HEK293T (cell line): ENCODE measurements at regions not wholly inside any gene's neighbourhood (a gene's known extent, or its start where the extent isn't known, plus 50 kb on each side); places are given as distances from the start of the nearest gene placed in this dataset.

Experiments
- CTCF ChIA-PET: fragments of 350-600 bp; formaldehyde crosslinking; extraction: SDS; loops from one replicate; lab custom pipeline; 2021; ENCODE audit warnings: antibody characterized with exemption, inconsistent platforms; lab: Yijun Ruan, JAX
- POLR2A ChIA-PET: fragments of 350-600 bp; formaldehyde crosslinking; extraction: SDS; loops from one replicate; lab custom pipeline; 2020; ENCODE audit warnings: antibody characterized with exemption, inconsistent platforms; lab: Yijun Ruan, JAX
- DNase-seq: peaks from one replicate; pipeline ENCODE4 v3.0.0; 2012; ENCODE audit warnings: mixed read lengths; ENCODE audit errors: extremely low spot score
- ARNT ChIP-seq: fragments of 450-650 bp; IDR thresholded peaks from 2 replicates; pipeline ENCODE4 v1.6.1; 2017; ENCODE audit warnings: mild to moderate bottlenecking
- BHLHE40 ChIP-seq: fragments of 450-650 bp; IDR thresholded peaks from 2 replicates; pipeline ENCODE4 v1.6.1; 2016; ENCODE audit warnings: mild to moderate bottlenecking, moderate library complexity, borderline replicate concordance
- CTBP1 ChIP-seq: fragments of 450-650 bp; IDR thresholded peaks from 2 replicates; pipeline ENCODE4 v1.6.1; 2016; ENCODE audit warnings: borderline replicate concordance
- ELF4 ChIP-seq: fragments of 450-650 bp; IDR thresholded peaks from 2 replicates; pipeline ENCODE4 v1.6.1; 2017; ENCODE audit warnings: antibody characterized with exemption
- FOXA1 ChIP-seq: fragments of 450-650 bp; IDR thresholded peaks from 2 replicates; pipeline ENCODE4 v1.6.1; 2016; ENCODE audit warnings: mild to moderate bottlenecking
- FOXK2 ChIP-seq: fragments of 450-650 bp; IDR thresholded peaks from 2 replicates; pipeline ENCODE4 v1.6.1; 2016; ENCODE audit warnings: mild to moderate bottlenecking
- FOXM1 ChIP-seq: fragments of 450-650 bp; IDR thresholded peaks from 2 replicates; pipeline ENCODE4 v1.6.1; 2017; ENCODE audit warnings: mild to moderate bottlenecking, borderline replicate concordance
- HDGF ChIP-seq: fragments of 450-650 bp; IDR thresholded peaks from 2 replicates; pipeline ENCODE4 v1.6.1; 2017; ENCODE audit warnings: antibody characterized with exemption, borderline replicate concordance
- L3MBTL2 ChIP-seq: fragments of 450-650 bp; conservative IDR thresholded peaks from 2 replicates; pipeline ENCODE4 v1.6.1; 2016; ENCODE audit warnings: mild to moderate bottlenecking
- LEF1 ChIP-seq: fragments of 450-650 bp; IDR thresholded peaks from 2 replicates; pipeline ENCODE4 v1.6.1; 2017; ENCODE audit warnings: mild to moderate bottlenecking, borderline replicate concordance
- NFRKB ChIP-seq: fragments of 450-650 bp; IDR thresholded peaks from 2 replicates; pipeline ENCODE4 v1.6.1; 2016; ENCODE audit warnings: mild to moderate bottlenecking, moderate library complexity
- PKNOX1 ChIP-seq: fragments of 450-650 bp; IDR thresholded peaks from 2 replicates; pipeline ENCODE4 v1.6.1; 2016
- SP1 ChIP-seq: fragments of 450-650 bp; IDR thresholded peaks from 2 replicates; pipeline ENCODE4 v1.6.1; 2017
- SUZ12 ChIP-seq: fragments of 450-650 bp; IDR thresholded peaks from 2 replicates; pipeline ENCODE4 v1.6.1; 2016; ENCODE audit warnings: mild to moderate bottlenecking
- TARDBP ChIP-seq: fragments of 450-650 bp; IDR thresholded peaks from 2 replicates; pipeline ENCODE4 v1.6.1; 2016
- ZNF384 ChIP-seq: fragments of 450-650 bp; IDR thresholded peaks from 2 replicates; pipeline ENCODE4 v1.6.1; 2016

GRCh38 chr1:194813096-194813495, 1626.7 kb upstream of the B3GALT2 start:
- TF ChIP-seq SUZ12 (no peak), ZNF384 (no peak), HDGF (no peak), FOXK2 (no peak), NFRKB (no peak), L3MBTL2 (no peak), ARNT (no peak)
- ChIA-PET POLR2A (no interaction called here), CTCF (no interaction called here)
- no peak for DNase-seq

DNA sequence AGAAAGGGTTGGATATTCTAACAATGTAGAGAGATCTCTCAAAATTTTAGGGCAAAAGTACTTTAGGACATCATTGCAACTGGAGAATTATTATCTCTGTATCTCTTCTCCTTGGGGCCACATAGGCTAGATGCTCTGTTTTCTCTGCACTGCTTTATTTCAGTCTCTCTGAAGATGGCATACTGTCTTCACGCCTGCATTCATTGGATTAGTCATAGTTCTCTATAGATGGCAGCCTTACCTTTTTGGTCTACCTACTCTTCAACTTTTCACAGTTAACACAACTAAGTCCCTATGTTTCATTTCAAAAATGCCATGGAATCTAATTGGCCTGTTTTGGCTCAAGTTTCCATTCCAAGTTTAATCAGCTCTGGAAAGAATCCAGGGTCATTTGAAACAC, 1623.3 kb upstream of the B3GALT2 start:
- TF ChIP-seq NFRKB, result no peak
- no peak for DNase-seq

DNA sequence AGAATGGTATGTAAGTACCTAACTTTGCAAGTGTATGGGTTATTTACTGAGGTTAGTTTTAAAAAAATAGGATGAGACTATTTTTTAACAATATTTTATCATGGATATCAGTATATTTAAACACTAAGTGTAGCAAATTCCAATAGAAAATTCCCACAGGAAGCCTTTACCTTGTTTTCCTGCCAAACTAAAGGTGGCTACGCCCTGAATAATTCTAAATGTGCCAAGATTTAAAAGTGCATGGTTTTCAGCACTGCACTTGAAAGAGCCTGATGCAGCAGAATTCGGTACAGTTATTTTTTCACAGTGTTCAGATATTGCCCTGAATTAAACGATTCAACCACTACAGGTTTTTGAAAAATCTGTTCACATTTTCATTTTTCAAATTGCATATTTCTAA, 1622.8 kb upstream of the B3GALT2 start:
- no peak for DNase-seq
- POLR2A ChIA-PET, result no interaction called here
- CTCF ChIA-PET, result no interaction called here
- TF ChIP-seq ARNT, result no peak
- TF ChIP-seq SUZ12, result no peak
- TF ChIP-seq FOXA1, result no peak
- no peak for TF ChIP-seq SP1
- no peak for TF ChIP-seq LEF1
- no peak for TF ChIP-seq CTBP1
- no peak for TF ChIP-seq ELF4
- TF ChIP-seq BHLHE40, result no peak
- no peak for TF ChIP-seq ZNF384
- TF ChIP-seq TARDBP, result no peak
- TF ChIP-seq PKNOX1, result no peak
- TF ChIP-seq FOXM1, result no peak
- no peak for TF ChIP-seq FOXK2
- TF ChIP-seq NFRKB, result no peak

More for the DNA sequence above, 1623.3 kb upstream of the B3GALT2 start:
- ChIA-PET POLR2A (no interaction called here), CTCF (no interaction called here)

DNA sequence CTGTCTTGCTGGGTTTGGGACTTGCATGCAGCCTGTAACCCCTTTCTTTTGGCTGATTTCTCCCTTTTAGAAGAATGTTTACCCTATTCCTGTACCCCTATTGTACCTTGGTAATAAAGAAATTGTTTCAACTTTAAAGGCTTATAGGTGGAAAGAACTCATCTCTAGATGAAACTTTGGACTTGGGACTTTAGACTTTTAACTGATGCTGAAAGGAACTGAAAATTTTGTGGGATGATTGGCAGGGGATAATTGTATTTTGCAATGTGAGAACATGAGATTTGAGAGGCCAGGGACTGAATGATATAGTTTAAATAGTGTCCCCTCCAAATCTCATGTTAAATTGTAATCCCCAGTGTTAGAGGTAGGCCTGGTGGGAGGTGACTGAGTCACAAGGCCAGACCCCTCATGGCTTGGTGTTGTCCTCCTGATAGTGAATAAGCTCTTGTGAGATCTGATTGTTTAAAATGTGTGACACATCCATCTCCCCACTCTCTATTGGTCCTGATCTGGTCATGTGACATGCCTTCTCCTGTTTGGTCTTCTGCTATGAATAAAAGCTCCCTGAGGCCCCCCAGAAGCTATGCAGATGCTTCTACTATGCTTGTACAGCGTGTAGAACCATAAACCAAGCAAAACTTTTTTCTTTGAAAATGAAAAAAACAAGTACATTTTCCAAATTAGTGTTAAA, 1621.3 kb upstream of the B3GALT2 start:
- no peak for TF ChIP-seq LEF1
- no peak for DNase-seq
- ChIA-PET CTCF (no interaction called here), POLR2A (no interaction called here)

GRCh38 chr1:194802572-194802971, 1616.2 kb upstream of the B3GALT2 start:
- POLR2A ChIA-PET, result no interaction called here
- DNase-seq, result no peak
- CTCF ChIA-PET, result no interaction called here
- TF ChIP-seq CTBP1 (no peak), ELF4 (no peak), HDGF (no peak), FOXK2 (no peak), ZNF384 (no peak), LEF1 (no peak), ARNT (no peak), NFRKB (no peak), PKNOX1 (no peak), FOXM1 (no peak), FOXA1 (no peak), SP1 (no peak), TARDBP (no peak), L3MBTL2 (no peak)

GRCh38 chr1:194795917-194796593, 1609.6 kb upstream of the B3GALT2 start:
- ChIA-PET CTCF (no interaction called here), POLR2A (no interaction called here)
- no peak for DNase-seq
- TF ChIP-seq ELF4 (no peak), FOXK2 (no peak), PKNOX1 (no peak), SP1 (no peak), FOXA1 (no peak), BHLHE40 (no peak), SUZ12 (no peak), TARDBP (no peak), ZNF384 (no peak), L3MBTL2 (no peak), FOXM1 (no peak), LEF1 (no peak), CTBP1 (no peak), ARNT (no peak), HDGF (no peak)
